Epithelial cell of proximal tubule (primary cell): ENCODE measurements at regions not wholly inside any gene's neighbourhood (a gene's known extent, or its start where the extent isn't known, plus 50 kb on each side); places are given as distances from the start of the nearest gene placed in this dataset.

Experiments
- DNase-seq: peaks from one replicate; pipeline ENCODE4 v3.0.0-alpha.2; 2011; ENCODE audit warnings: low read depth
- H3K4me3 ChIP-seq: 2 replicates; pipeline ENCODE4 v1.5.1; 2011; ENCODE audit warnings: low read depth, mild to moderate bottlenecking, low read length
- CTCF ChIP-seq: conservative IDR thresholded peaks from 2 replicates; pipeline ENCODE4 v1.5.1; 2012; ENCODE audit warnings: low read depth, mild to moderate bottlenecking, low read length

- no peak overlapping the region for H3K4me3 ChIP-seq
Measured at GRCh38 chr18:50461251-50461650, 86.4 kb downstream of the SKA1 start.

GRCh38 chr18:50465211-50466153 lies 90.6 kb downstream of the SKA1 start:
- H3K4me3 ChIP-seq = no peak overlapping the region
- no peak for DNase-seq
- TF ChIP-seq CTCF = no peak

More at GRCh38 chr18:50461251-50461650, 86.4 kb downstream of the SKA1 start:
- DNase-seq = no peak
- TF ChIP-seq CTCF = no peak

GRCh38 chr18:50466634-50467033 lies 91.8 kb downstream of the SKA1 start:
- TF ChIP-seq CTCF = no peak
- DNase-seq = no peak
- no peak overlapping the region for H3K4me3 ChIP-seq

- no peak for TF ChIP-seq CTCF
- H3K4me3 ChIP-seq = no peak overlapping the region
- no peak for DNase-seq
Measured at GRCh38 chr18:50468807-50469206, 91.1 kb upstream of the MAPK4 start.

GRCh38 chr18:50469380-50469781 lies 90.5 kb upstream of the MAPK4 start:
- no peak for TF ChIP-seq CTCF
- no peak for DNase-seq
- no peak overlapping the region for H3K4me3 ChIP-seq

- no peak for DNase-seq
- no peak overlapping the region for H3K4me3 ChIP-seq
- no peak for TF ChIP-seq CTCF
Measured at GRCh38 chr18:50472941-50473340, 86.9 kb upstream of the MAPK4 start.

- no peak for DNase-seq
- H3K4me3 ChIP-seq = no peak overlapping the region
- TF ChIP-seq CTCF = no peak
Measured at GRCh38 chr18:50473881-50474280, 86.0 kb upstream of the MAPK4 start.
